Occipital lobe (tissue), 1 donor: ENCODE measurements at regions not wholly inside any gene's neighbourhood (a gene's known extent, or its start where the extent isn't known, plus 50 kb on each side); places are given as distances from the start of the nearest gene placed in this dataset.
"Not testable (repeated sequence)": the region's sequence is repeated elsewhere in the genome, so short reads cannot be mapped to it uniquely, and the experiment has no call there.

ENCODE experiments used
- DNase-seq: peaks from one replicate; lab custom pipeline; 2025; lab: John Stamatoyannopoulos, UW

DNA sequence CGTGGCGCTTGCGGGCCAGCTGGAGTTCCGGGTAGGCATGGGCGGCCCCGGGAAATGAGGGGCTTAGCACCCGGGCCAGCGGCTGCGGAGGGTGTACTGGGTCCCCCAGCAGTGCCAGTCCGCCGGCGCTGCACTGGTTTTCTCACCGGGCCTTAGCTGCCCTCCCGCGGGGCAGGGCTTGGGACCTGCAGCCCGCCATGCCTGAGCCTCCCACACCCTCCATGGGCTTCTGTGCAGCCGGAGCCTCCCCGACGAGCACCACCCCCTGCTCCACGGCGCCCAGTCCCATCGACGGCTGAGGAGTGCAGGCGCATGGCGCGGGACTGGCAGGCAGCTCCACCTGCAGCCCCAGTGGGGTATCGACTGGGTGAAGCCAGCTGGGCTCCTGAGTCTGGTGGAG is 852.6 kb upstream of the MIR17HG start:
- not testable (repeated sequence) for DNase-seq

- DNase-seq, result no peak
Measured at GRCh38 chr13:90498096-90498495, 849.4 kb upstream of the MIR17HG start.

DNA sequence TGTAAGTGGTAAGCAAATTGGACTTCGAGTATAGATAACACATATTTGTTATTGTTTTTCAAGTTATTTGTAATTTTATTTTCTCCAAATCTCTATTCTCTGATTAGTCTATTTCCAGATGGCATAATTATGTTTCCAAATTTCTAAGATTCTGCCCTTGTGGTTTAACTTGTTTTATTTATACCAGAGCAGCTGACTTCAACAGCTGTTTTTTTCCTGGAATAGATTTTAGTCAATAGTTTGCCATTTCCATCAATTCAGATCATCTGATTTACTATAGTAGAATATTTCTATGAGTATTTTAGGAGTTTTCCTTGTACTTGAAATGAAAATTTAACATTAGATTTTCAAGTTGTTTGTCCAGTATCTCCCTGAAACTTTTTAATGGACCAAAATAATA is 848.7 kb upstream of the MIR17HG start:
- no peak for DNase-seq

GRCh38 chr13:90500569-90500968 is 846.9 kb upstream of the MIR17HG start:
- no peak for DNase-seq

DNA sequence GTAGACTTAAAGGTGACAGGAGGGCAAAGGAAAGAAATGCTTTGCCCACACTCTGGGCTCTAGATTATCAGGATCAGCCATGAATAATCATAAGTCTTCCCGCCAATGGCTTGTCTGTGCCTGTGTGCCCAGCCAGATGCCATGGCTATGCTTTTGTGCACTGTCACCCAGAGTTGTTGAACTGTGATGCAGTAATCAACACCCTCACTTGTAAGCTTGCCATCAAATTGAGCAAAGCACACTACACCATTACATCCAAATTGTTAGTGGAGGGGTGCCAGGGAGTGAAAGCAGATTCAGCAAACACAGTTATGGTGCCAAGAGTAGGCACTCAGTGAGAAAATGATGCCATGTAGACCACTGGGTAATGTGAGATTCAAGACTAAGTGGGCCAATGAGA is 845.3 kb upstream of the MIR17HG start:
- DNase-seq, result no peak

DNA sequence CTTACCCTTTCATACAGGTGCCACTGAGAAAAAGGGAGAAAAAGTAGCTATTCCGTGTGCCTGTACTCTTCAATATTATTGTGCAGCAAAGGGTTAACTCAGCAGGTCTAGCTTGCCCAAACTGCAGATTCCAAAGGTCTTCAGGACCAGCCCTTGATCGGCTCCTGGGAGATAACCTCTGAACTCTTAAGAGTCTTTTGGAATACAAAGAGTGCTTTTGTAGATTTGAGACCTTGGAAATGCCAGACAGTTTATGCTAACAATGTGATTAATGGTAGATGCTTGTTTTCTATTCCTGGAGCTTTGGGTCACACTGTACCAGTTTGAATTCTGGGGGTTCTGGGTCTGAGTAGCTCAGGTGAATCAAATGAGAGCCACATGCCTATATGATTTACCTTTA is 844.7 kb upstream of the MIR17HG start:
- no peak for DNase-seq

DNA sequence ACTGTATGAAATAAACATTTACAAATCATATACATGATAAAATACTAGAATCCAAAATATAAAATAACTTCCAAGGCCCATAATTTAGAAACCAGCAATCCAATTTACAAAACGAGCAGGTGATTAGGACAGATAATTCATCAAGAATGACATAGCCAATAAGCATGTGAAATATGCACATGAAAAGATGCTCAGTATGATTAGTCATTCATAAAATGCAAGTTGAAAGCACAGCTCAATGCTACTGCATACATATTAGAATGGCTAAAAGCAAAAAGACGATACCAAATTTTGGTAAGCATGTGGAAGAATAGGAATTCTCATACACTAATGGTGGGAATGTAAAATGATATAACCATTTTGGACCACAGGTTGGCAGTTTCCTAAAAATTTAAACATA is 837.2 kb upstream of the MIR17HG start:
- no peak for DNase-seq

DNA sequence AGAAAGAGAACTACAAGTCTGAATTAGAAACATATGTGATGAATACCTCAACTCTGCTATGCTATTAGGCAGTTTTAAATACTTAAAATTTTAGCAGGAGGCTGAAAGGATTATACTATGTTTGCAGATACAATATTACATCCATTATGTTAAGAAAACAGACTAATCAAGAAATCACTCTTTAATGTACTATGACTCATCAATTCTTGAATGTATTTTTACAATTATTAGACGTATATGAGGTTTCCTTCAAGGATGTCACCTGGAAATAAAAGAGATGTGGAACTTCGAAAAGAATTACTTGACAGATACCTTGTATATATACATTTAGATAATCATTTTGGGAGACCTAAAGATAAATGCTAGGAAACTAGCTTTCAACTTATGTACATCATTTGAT is 835.6 kb upstream of the MIR17HG start:
- DNase-seq, result no peak

DNA sequence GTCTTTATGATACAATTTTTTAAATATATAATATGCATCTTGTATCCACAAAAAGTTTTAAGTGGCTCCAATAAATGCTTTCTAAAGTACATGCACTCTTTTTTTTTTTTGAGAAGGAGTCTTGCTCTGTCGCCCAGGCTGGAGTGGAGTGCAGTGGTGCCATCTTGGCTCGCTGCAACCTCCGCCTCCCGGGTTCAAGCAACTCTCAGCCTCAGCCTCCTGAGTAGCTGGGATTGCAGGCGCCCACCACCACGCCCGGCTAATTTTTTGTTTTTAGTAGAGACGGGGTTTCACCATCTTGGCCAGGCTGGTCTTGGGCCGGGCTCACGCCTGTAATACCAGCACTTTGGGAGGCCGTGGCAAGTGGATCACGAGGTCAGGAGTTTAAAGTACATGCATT is 832.8 kb upstream of the MIR17HG start:
- not testable (repeated sequence) for DNase-seq

- no peak for DNase-seq
Measured at GRCh38 chr13:90518417-90518816, 829.1 kb upstream of the MIR17HG start.

- no peak for DNase-seq
Measured at GRCh38 chr13:90519157-90519556, 828.3 kb upstream of the MIR17HG start.

DNA sequence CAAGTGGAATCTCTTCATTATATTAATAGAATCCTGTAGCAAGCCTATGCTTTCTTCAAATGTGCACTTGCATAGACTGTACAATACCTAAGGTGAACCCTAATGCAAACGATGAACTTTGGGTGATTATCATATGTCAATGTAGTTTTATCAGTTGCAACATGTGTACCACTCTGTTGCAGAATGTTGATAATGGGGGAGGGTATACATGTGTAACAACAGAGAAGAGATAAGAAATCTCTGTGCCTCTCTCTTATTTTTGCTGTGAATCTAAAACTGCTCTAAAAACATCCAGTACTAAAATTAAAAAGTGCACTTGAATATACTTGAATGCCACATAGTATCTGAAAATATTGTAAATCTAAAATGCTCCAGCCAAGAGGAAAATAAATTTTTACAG is 820.8 kb upstream of the MIR17HG start:
- no peak for DNase-seq

GRCh38 chr13:90531744-90532143 is 815.7 kb upstream of the MIR17HG start:
- no peak for DNase-seq

- no peak for DNase-seq
Measured at GRCh38 chr13:90532861-90533492, 814.5 kb upstream of the MIR17HG start.

- no peak for DNase-seq
Measured at GRCh38 chr13:90533866-90534265, 813.6 kb upstream of the MIR17HG start.

- no peak for DNase-seq
Measured at GRCh38 chr13:90534617-90535370, 812.7 kb upstream of the MIR17HG start.

DNA sequence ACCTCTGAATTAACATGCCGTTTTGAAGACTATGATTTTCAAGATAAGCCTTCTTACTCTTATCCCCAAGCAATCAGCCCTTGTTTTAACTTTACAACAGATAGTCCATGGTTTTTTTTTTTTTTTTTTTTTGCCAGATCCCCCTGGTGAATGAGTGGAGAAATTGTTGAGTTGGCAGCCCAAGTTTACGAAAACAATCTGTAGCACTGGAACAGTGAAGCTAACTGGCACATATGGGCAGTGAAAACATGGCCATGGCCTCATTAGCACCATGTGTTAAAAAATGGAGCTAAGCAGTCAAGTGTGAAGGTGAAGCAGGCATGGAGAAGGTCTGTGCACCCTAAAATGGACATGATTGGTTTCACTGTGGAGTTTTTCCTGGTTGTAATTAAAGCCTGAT is 812.1 kb upstream of the MIR17HG start:
- no peak for DNase-seq

DNA sequence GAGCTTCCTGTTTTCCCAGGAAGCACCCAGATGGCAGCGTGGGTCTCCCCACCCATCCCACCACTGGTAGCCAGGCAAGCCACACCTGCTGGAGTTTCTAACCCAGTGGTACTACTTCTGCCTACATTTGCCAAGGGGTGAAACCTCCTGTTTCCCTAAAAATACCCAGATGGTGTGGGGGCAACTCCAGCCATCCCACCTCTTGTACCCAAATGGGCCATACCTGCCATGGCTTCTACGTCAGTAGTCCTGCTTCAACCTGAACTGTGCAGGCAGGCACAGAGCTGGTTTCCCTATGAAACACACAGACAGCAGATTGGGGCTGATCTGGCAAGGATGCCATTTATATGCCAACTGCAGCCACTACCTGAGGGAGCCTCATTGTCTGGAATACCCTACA is 809.4 kb upstream of the MIR17HG start:
- DNase-seq, result no peak

- no peak for DNase-seq
Measured at GRCh38 chr13:90541346-90541745, 806.1 kb upstream of the MIR17HG start.

DNA sequence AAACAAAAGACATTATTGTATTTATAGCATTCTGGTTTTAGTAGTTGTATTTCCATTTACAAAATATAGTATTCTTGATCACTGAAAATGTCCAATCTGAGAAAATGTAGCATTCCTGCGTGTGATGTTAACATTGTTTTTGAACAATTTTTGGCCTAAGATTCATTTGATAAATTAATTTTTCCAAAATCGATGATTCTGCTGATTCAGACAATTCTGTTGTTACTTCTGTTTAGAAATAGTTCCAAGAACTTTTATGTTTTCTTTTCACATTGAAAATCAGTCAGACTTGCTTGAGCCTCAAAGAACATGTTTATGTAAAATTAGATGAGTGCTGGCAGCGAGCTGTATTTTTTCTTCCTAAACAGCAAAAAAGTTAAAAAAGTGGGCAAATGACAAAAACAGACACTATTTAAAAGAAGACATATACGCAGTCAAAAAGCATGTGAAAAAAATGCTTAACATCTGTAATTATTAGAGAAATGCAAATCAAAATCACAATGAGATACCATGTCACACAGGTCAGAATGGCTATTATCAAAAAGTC is 804.5 kb upstream of the MIR17HG start:
- DNase-seq, result no peak

GRCh38 chr13:90545070-90545840 is 802.2 kb upstream of the MIR17HG start:
- no peak for DNase-seq

- DNase-seq, result no peak
Measured at GRCh38 chr13:90547272-90547790, 800.2 kb upstream of the MIR17HG start.
